ENCODE measurements at regions not wholly inside any gene's neighbourhood (a gene's known extent, or its start where the extent isn't known, plus 50 kb on each side); places are given as distances from the start of the nearest gene placed in this dataset.

GRCh38 chr9:88043647-88044046 lies 69.3 kb upstream of the CDK20 start:
- CTCF ChIA-PET = no interaction called here
- TF ChIP-seq, protein P1, sequence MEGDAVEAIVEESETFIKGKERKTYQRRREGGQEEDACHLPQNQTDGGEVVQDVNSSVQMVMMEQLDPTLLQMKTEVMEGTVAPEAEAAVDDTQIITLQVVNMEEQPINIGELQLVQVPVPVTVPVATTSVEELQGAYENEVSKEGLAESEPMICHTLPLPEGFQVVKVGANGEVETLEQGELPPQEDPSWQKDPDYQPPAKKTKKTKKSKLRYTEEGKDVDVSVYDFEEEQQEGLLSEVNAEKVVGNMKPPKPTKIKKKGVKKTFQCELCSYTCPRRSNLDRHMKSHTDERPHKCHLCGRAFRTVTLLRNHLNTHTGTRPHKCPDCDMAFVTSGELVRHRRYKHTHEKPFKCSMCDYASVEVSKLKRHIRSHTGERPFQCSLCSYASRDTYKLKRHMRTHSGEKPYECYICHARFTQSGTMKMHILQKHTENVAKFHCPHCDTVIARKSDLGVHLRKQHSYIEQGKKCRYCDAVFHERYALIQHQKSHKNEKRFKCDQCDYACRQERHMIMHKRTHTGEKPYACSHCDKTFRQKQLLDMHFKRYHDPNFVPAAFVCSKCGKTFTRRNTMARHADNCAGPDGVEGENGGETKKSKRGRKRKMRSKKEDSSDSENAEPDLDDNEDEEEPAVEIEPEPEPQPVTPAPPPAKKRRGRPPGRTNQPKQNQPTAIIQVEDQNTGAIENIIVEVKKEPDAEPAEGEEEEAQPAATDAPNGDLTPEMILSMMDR (IDR thresholded peaks at IDR 0.05; ENCODE audit: control extremely low read depth, extremely low read depth, low read depth, missing control alignments) = no peak
- POLR2A ChIA-PET = no interaction called here
- no peak for DNase-seq (ENCODE audit: extremely low spot score)

GRCh38 chr9:88041447-88041846 lies 67.1 kb upstream of the CDK20 start:
- TF ChIP-seq, protein P1 (IDR thresholded peaks at IDR 0.05; ENCODE audit: control extremely low read depth, extremely low read depth, low read depth, missing control alignments) = no peak
- ChIA-PET CTCF (no interaction called here), POLR2A (no interaction called here)
- DNase-seq (ENCODE audit: extremely low spot score) = no peak

DNA sequence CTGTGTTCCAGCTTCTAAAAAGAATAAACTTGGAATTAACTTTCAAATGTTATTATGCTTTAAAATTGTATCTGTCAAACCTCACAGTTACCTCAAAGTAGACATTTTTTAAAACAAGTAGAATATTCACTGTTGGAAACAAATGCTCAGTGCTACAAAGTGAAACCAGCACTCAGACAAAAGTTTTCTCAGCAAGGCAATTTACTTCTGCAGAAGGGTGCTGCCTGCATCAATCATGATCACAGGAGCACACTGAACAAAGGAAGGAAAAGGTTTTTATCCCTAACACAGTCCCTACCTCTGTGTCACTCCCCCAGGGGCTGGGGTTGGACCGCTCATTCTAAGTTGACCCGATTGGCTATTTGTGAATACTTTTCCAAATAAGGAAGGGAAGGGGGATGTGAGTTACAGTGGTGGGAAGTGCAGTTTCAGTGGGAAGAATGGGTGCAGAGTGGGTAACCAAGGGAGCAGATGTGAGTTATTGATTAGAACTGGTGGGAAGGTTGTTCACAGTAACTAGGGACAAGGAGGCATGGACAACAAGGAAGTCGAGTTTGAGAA lies 63.0 kb upstream of the CDK20 start:
- TF ChIP-seq, protein P1 (IDR thresholded peaks at IDR 0.05; ENCODE audit: control extremely low read depth, extremely low read depth, low read depth, missing control alignments) = no peak
- no peak for DNase-seq (ENCODE audit: extremely low spot score)
- ChIA-PET CTCF (no interaction called here), POLR2A (no interaction called here)

- ChIA-PET POLR2A (no interaction called here), CTCF (no interaction called here)
- TF ChIP-seq, protein P1 (IDR thresholded peaks at IDR 0.05; ENCODE audit: control extremely low read depth, extremely low read depth, low read depth, missing control alignments) = no peak
- DNase-seq (ENCODE audit: extremely low spot score) = no peak
Observed at GRCh38 chr9:88034964-88035363, 60.6 kb upstream of the CDK20 start.

DNA sequence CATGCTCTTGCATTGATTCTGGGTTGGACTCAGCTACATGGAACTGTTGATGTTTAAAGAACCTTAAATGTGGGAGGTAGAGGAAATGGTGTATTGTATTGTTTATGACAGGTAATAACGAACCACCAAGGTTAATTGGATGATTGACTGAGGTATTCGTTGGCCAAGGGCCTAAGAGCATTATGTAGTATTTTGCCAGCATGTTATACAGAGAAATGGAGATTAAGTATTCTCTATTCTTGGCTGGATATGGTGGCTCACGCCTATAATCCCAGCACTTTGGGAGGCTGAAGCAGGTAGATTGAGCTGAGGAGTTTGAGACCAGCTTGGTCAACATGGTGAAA lies 59.0 kb upstream of the CDK20 start:
- TF ChIP-seq, protein P1 (IDR thresholded peaks at IDR 0.05; ENCODE audit: control extremely low read depth, extremely low read depth, low read depth, missing control alignments) = no peak
- no peak for DNase-seq (ENCODE audit: extremely low spot score)
- POLR2A ChIA-PET = no interaction called here
- CTCF ChIA-PET = no interaction called here

DNA sequence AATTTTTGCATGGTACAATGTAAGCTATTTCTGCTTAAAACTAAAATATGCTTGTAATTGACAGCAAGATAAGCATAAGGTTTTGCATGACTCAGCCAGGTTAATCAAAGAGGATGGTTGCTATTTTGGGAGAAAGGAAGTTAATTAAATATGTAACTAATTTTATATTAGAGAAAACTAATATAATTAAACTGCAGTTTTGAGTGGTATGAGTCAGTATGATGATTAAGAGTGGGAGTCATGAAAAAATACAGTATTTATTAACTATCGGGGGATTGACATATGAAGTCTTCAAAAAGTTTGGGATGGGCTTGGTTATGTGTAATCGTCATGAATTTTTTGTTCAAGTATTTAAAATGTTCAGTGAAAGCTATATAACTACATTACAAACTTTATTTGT lies 54.0 kb upstream of the CDK20 start:
- TF ChIP-seq, protein P1 (IDR thresholded peaks at IDR 0.05; ENCODE audit: control extremely low read depth, extremely low read depth, low read depth, missing control alignments) = no peak
- POLR2A ChIA-PET = no interaction called here
- DNase-seq (ENCODE audit: extremely low spot score) = no peak
- CTCF ChIA-PET = no interaction called here

- TF ChIP-seq, protein P1 (IDR thresholded peaks at IDR 0.05; ENCODE audit: control extremely low read depth, extremely low read depth, low read depth, missing control alignments) = no peak
- ChIA-PET POLR2A (no interaction called here), CTCF (no interaction called here)
Observed at GRCh38 chr9:88026118-88026479, 51.8 kb upstream of the CDK20 start.

More at GRCh38 chr9:88026118-88026479, 51.8 kb upstream of the CDK20 start:
- DNase-seq (ENCODE audit: extremely low spot score) = no peak

Measured in GM10248 (cell line).